ENCODE measurements at regions not wholly inside any gene's neighbourhood (a gene's known extent, or its start where the extent isn't known, plus 50 kb on each side); places are given as distances from the start of the nearest gene placed in this dataset.

- no peak for TF ChIP-seq CTCF (IDR thresholded peaks at IDR 0.05 in 2 of 3, conservative IDR thresholded peaks at IDR 0.05 in 1 of 3; ENCODE audit: control insufficient read depth in 2 of 3, extremely low read depth in 1 of 3, insufficient read depth in 1 of 3, low read depth in 3 of 3, low read length in 3 of 3)
- no peak for TF ChIP-seq NFIC (IDR thresholded peaks at IDR 0.05; ENCODE audit: low read depth, low read length)
- TF ChIP-seq CHD1 (IDR thresholded peaks at IDR 0.05; ENCODE audit: low read depth, low read length), result no peak
- TF ChIP-seq SPI1 (IDR thresholded peaks at IDR 0.05; ENCODE audit: borderline replicate concordance, insufficient read depth, low read depth, low read length), result no peak
- no peak for TF ChIP-seq SUZ12 (IDR thresholded peaks at IDR 0.05; ENCODE audit: unreplicated experiment)
- no peak for TF ChIP-seq TCF12 (IDR thresholded peaks at IDR 0.05; ENCODE audit: low read depth, low read length)
- TF ChIP-seq, protein P1, sequence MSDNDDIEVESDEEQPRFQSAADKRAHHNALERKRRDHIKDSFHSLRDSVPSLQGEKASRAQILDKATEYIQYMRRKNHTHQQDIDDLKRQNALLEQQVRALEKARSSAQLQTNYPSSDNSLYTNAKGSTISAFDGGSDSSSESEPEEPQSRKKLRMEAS (IDR thresholded peaks at IDR 0.05; ENCODE audit: low read depth, low read length), result no peak
These were observed 512.2 kb upstream of the NR5A2 start for GRCh38 chr1:199515261-199515660.
